HG02938 (cell line): ENCODE measurements at regions not wholly inside any gene's neighbourhood (a gene's known extent, or its start where the extent isn't known, plus 50 kb on each side); places are given as distances from the start of the nearest gene placed in this dataset.

Source experiments
- ATAC-seq: cut with Tn5 transposase; IDR thresholded peaks from one replicate; pipeline ENCODE4 v1.9.1; 2021; ENCODE audit warnings: mild to moderate bottlenecking, moderate library complexity; ENCODE audit not compliant: unreplicated experiment

DNA sequence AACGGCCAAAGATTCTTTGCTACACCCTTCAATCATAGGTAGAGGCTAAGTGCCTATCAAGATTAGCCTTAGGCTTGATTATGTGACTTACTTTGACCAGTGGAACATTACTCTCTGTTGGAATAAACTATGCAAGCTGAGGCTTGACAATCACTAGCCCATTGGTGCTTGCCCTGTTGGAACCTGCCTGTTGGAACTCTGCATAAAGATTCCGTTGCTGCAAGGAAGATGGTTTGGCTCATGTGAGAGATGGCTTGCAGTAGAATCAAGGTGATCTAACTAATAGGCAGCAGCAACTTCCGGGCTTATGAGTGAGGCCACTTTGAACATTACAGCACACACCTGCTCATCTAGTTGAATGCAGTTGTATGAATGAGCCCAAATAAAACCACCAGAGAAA, 227.7 kb upstream of the TSHZ2 start:
- ATAC-seq: no peak

DNA sequence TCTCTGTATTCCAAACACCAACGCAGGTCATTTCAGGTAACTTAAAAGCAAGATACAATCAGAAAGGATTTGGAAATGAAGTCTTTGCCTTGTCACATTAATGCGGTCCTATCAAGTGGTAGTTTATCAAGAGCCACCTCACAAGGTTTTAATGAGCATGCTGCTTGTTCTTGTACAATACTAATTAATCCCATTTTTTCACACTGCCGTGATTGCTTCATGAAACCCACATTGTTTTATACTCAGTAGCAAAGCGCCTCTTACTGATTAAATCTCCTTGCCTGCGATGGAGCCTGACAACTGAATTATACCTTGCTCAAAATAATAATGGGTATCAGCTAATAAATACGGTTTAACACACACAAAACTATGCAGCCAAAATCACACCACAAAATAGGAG, 234.1 kb upstream of the TSHZ2 start:
- ATAC-seq: no peak

DNA sequence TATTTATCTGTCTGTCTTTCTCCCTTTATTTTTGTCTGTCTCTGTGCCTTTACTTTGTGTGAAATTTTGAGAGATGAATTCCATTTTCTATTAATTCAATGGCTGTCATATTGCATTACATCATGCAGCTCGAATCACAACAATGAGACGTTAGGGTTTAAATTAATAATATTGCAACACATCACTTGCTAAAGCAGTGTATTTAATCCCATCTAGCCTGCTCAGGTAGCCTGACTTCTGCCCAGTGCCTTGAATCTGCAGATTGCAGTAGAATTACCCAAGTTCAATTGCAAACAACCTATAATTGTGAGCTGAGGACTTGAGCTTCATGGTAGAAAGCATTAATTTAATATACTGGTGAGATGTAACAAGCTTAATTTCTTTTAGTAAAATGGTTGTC, 235.7 kb upstream of the TSHZ2 start:
- no peak for ATAC-seq

DNA sequence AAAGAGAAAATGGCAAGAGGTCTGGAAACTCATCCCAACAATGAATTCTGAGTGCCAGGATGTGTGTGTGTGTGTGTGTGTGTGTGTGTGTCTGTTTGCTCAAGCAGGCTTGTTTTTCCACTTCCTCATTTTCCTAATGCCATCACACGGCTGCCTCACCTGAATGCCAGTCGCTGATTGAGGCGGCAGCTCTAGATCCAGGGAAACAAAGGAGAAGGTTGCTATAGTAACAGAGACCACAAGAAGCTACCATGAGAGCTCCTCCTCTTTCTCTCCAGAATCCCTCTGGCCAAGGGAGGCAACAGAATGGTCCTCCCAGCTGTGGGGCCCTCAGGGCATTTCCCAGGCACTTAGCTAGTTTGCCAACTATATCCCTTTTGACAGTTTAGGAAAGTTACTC, 241.1 kb upstream of the TSHZ2 start:
- no peak for ATAC-seq

DNA sequence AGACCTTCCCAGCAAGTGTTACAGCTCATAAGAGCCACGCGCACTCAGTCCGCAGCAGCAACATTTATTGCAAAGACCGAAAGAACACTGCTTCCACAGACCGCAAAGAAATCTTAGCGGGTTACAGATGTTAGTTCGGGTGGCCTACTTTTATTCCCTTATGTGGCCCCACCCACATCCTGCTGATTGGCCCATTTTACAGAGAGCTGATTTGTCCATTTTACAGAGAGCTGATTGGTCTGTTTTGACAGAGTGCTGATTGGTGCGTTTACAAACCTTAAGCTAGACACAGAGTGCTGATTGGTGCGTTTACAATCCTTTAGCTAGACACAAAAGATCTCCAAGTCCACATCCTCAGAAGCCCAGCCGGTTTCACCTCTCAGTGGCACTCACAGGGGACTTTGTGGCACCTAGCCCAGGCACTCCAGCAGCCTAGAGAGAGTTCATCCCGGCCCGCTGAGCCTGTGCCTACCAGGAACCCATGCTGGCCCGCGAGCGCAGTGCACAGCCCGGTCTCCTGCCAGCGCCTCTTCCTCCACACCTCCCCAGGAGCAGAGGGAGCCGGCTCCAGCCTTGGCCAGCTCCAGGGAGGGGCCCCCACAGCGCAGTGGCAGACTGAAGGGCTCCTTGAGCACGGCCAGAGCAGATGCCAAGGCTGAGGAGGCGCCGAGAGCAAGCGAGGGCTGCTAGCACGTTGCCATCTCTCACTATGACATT, 244.3 kb upstream of the TSHZ2 start:
- ATAC-seq: no peak

DNA sequence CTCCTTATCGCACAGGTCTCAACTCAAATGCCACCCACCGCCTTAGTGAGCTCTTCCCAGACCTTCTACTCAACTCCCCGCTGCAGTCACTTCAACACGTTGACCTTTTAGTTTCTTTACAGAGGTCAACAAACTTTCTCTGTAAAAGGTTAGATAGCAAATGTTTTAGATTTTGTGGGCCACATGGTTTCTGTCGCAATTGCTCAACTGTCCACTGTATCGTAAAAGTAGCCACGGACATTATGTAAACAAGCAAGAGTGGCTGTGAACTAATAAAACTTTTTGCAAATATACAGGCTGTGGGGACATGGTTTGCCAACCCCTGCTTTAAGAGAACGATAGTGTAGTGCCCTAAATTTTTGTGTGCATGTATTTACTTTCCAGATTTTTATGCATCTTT, 247.6 kb upstream of the TSHZ2 start:
- ATAC-seq: no peak

DNA sequence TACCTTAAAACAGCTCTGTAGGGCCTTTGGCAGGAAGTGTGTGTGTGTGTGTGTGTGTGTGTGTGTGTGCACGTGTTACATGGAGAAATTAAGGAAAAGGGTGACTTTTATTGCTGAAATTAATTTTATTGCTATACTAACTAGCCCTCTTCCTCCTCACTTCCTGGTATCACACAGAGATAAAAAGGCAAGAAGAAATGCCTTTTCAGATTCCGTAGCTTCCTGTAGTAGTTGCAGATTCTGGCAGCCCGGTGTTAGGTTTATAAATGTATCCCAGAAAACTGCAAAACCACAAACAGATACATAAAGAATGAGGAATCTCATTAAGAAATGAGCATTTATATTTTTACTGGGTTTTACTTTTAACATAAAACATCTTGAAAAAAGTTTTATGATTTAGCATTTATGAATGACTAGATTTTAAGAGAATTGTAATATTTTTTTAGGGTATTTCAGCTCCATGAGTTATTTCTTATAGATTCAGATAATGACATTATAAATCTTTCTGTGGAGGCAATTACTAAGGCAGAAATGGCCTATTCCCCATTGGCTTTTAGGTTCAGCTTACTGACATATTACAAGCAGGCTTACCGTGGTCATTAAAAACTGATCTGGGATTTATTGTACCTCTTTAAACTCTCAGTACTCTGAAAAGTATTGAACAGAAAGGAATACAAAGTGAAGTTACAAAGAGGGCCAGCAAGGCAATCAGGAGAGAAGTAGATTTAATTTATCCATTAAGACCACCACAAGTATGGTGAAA, 249.1 kb upstream of the TSHZ2 start:
- no peak for ATAC-seq

DNA sequence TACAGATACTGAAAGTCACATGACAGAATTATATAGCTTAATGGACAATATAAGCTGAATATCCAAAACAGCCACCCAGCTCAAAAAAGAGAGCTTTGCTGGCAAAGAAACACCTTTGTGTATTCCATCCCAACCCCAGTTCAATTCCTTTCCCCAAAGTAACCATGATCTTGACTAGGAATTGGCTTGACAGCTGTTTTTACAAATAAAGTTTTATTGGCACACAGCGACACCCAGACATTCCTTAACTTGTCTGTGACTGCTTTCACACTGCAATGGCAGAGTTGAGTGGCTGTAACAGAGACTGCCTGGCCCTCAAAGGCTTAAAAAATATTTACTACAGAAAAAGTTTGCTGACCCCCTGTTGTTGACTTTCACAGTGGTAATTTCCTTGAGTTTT, 264.0 kb upstream of the TSHZ2 start:
- ATAC-seq: no peak

DNA sequence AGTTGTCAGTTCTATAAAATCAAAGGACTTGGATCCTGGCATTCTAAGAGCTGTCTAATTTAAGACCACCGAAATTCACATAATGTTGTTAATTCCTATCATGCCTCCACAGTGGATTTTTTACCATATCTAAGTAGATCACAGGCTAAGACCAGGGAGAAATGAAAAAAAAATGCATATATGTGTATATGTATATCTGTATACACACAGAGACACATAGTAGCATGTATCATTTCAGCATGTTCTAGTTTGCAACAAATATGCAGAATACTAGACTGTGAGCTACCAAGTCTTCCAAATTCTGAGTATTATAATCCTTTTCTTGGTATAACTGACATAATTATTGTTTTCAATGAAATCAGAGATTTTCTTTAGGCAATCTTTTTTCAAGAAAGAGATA, 267.6 kb upstream of the TSHZ2 start:
- no peak for ATAC-seq

DNA sequence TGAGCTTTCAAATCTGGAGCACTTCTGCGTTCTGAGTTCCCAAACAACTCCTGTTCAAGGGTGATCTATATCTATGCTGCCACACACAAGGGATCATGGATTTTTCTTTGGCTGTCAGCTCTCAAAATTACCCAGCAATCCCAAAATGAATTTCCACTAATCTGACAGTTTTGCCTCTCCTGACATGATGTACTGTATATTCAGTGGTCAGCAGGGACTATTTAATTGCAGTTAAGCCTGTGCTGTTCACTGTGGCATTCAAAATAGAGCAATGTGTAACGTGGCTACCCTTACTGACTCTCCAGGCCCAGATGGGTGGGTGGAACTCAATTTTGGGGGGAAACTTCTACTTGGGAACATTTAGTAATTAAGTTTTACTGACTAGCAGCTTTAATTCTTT, 283.8 kb upstream of the TSHZ2 start:
- ATAC-seq: no peak

DNA sequence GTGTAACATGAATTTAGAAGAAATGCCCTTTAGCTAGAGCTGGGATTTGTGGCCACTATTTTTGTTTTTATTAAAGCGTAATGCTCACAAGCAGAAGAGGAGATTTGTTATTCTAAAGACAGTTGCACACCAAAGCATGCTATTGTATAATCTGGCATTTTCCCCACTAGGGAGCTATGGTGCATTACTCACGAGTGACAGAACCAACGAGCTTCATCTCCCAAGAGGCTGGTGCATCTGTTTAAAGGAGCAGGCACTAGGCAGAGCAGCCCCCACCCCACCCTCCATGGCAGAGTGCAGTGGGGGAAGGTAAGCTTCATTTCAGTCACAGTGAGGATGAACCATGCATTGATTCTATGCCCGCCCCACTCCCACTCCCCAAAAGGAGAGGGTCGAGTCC, 287.3 kb upstream of the TSHZ2 start:
- ATAC-seq: no peak

DNA sequence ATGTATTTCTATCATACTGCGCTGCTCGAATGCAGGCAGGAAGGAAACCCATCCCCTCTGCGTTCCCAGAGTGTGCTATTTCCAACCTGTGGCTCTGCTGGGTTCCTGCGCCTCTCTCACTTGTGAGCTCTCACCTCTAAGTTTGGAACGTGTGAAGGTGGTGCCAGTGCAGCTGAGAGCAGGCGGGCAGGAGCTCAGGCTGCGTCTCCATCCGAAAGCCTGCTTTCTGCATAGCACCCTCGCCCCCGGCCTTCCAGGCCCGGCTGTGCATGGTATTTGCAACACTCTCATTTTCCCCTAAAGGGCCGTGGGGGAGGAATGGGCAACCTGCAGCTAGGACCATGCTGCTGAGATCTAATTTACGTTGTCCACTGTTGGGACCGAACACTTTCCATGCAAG, 288.0 kb upstream of the TSHZ2 start:
- ATAC-seq: no peak

DNA sequence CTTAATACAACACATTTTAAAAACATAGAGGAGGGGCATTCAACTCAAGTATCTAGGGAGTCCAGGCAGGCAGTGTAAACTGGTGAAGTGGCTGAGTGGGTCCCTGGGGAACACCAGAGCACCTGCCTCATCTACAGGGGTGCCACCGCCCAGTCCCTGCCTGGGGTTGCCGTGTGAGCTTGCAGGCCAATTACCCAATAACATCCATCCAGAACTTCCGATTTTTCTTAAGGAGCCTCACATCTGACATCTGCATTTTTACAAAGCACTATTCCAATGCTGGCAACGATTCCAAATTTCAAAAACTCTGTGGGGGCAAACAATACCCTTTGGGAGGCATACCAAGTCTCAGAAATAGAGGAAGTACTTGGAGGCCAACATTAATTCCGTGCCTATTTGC, 288.4 kb upstream of the TSHZ2 start:
- ATAC-seq: no peak

DNA sequence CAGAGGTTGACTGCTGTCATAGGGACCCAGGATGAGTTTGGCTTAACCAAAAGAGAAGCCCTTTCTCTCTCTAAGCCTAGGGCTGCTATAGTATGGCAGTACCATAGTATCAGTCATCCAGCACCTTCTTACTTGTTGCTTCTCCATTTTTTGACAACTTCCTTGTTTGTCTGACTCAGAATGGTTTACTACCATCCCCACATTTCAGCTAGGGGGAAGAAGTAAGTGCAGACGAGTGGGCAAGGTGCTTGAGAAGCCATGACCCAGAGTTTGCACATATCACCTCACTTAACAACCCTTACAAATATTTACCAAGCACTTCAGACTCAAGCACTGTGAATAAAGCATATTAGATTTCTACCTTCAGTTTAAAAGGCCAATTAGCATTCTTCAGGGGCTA, 289.9 kb upstream of the TSHZ2 start:
- ATAC-seq: no peak

DNA sequence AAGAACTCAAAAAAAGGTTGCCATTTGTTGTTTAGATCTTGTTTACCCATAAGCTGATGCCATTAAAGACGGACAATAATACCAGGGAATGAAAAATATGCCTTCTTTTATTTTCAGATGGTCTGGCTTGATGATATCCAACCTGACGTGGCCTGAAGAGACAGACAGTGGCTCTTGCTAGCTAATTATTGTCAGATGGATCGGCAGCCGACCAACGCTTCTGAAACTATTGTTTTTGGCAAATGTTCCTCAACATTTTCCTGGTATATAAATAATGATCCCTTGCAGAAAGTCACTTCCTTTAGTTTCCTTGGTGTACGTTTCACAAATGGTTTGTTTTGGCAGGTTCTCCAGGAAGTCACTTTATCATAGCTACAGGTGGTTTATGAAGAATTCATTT, 290.9 kb upstream of the TSHZ2 start:
- no peak for ATAC-seq

DNA sequence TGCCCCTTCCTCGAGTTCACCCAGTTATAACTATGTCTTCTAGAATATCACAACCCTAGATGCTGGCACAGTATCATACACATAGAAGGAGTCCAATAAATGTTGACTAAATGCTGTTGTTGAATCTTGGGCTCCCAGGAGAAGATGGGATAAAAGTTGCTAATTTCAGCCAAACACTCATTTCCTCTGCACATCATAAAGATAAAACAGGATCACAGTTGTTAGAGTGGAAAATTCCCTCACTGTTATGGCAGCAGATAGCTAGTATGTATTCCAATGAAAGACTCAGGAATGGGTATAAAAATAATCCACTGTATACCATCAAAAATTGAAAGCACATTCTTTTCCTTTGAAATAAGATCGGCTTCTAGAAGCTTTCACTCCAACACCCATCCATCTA, 294.9 kb upstream of the TSHZ2 start:
- no peak for ATAC-seq

DNA sequence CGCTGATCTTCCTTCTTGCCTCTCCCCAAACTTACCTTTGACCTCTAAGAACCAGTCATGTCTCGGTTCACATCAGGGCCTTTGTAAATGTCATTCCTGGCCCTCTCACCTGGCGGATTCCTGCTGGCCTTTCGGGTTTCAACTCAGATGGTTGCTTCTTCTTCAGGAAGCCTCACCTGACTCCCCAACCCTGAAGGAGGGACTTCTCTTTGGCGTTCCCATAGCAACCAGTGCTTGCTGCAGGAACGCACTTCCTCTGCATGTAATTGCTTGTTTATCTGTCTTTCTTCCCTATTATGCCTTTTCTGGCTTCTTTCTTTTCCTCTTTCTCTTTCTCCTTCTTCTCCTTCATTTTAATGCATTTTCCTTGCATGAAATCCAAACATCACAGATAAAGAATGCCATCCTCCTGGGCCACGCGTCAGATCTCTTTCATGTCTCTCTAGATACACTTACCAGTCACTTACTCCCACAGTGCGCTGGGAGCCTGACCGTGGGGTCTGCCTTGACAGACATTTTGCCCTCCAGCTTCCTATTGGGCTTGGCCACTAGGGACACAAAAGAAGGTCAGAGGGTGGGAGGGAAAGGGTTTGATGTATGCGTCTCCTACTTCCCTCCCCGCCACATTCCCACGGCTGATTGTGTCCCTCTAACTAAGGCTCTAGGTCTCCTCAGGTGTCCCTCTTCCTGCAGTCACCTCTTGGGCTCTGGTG, 295.7 kb upstream of the TSHZ2 start:
- no peak for ATAC-seq

DNA sequence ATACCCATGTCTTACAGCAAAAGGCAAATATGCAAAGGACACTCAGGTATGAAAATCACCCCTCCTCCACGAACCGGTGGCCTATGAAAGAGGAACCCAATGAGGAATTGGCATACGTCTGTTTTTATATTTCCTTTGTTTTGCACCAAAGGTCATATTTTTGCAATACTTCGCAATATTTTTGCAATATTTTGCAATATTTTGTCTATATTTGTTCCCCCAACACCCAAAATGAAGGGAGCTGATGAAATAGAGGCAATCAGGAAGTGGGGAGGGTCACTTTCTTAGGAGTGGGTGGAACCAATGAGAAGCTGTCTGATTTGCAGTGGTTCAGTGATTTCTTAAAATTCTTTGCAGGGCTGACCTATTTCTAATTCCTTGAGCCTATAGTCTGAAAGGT, 296.8 kb upstream of the TSHZ2 start:
- no peak for ATAC-seq

DNA sequence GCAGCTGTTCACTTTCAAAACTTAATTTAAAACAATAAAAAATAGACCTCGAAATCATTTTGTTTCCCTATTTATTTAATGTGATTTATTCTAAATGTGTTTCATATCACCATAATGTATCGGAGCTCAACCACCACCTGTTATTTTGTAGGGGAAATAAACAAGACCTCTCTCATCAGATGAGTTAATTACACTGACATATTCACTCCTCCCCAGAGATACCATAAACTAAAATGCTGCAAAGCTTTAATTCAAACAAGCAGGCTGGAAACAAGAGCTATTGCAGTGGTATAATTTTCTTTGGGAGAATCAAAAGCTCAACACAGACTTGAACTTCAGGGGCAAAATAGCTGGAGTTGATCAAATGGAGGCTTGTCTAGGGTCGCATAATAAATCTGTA, 303.5 kb upstream of the TSHZ2 start:
- no peak for ATAC-seq

DNA sequence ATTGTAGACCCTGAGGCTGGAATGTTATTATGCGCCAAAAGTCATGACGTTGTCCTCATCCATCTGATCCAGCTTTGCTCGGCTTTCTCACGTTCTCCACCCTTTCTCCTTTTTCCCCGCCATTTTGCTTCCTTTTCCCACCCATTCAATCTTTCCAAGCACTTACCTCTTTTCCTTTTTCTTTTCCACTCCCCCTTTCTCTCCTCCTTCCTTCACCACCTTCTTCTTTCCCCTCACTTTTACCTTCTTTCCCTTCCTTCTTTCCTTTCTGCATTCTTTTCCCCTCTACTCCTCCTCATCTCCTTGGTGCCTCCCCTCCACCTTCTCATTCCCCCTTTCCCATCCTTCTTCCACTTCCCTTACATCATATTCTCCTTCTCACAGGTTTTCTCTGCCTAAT, 304.8 kb upstream of the TSHZ2 start:
- ATAC-seq: no peak

DNA sequence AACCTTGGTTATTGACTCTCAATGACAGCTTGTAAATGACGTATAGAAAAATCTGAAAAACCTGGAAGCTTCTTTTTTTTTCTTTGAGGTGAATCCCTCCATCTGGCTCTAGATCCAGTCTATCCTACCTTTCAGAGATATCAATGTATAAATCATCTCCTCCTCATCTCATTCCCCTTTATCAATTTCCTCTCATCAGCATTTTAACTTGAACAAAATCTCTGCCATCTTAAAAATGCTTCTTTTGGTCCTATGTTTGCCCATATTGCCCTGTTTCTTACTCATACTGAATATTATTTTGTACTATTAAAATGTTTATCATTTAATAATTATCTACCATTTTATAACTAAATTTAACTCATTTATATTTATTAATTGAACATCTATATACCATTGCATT, 306.7 kb upstream of the TSHZ2 start:
- ATAC-seq: no peak

DNA sequence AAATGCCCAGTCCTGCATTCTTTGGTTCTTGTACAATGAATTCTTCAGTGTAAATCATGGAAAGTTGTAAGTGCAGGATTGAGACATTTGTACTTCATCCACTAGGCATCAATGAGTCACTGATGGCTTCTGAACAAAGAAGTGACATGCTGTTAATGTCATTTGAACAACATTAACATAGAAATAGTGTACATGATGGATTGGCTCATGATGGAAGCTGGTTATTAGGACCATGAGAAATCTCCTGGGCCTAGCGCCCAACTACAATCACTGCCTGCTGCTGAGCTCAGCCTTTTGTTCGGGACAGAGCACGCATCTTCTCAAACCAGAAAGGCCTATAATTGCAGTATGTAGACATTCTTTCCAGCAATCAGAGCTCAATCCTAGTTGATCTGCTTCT, 316.8 kb upstream of the TSHZ2 start:
- no peak for ATAC-seq
